ENCODE measurements at regions not wholly inside any gene's neighbourhood (a gene's known extent, or its start where the extent isn't known, plus 50 kb on each side); places are given as distances from the start of the nearest gene placed in this dataset. TPM values are rescaled to one million over a fixed set of nuclear protein-coding genes. Genes with fewer than 3 reads are reported as not detected.

DNA sequence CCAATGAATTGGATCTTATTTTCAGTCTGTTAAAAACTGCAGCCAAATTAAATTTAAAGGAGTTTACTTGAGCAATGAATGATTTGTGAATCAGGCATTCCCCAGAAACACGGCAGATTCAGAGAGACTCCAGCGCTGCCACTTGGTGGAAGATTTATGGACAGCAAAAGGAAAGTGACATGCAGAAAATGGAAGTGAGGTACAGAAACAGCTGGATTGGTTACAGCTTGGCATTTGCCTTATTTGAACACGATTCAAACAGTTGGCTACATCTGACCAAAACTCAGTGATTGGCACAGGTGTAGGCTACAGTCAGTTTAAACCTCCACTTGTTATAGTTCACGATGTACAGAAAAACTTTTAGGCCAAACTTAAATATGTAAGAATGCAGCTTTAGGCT is 257.6 kb upstream of the IMPG1 start:
- no peak for DNase-seq (ENCODE audit: low read depth)
- TF ChIP-seq, protein P1, sequence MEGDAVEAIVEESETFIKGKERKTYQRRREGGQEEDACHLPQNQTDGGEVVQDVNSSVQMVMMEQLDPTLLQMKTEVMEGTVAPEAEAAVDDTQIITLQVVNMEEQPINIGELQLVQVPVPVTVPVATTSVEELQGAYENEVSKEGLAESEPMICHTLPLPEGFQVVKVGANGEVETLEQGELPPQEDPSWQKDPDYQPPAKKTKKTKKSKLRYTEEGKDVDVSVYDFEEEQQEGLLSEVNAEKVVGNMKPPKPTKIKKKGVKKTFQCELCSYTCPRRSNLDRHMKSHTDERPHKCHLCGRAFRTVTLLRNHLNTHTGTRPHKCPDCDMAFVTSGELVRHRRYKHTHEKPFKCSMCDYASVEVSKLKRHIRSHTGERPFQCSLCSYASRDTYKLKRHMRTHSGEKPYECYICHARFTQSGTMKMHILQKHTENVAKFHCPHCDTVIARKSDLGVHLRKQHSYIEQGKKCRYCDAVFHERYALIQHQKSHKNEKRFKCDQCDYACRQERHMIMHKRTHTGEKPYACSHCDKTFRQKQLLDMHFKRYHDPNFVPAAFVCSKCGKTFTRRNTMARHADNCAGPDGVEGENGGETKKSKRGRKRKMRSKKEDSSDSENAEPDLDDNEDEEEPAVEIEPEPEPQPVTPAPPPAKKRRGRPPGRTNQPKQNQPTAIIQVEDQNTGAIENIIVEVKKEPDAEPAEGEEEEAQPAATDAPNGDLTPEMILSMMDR (IDR thresholded peaks at IDR 0.05; ENCODE audit: insufficient read depth, low read depth, low read length): no peak
- H3K4me3 ChIP-seq (ENCODE audit: low read depth, low read length): no peak overlapping the region

DNA sequence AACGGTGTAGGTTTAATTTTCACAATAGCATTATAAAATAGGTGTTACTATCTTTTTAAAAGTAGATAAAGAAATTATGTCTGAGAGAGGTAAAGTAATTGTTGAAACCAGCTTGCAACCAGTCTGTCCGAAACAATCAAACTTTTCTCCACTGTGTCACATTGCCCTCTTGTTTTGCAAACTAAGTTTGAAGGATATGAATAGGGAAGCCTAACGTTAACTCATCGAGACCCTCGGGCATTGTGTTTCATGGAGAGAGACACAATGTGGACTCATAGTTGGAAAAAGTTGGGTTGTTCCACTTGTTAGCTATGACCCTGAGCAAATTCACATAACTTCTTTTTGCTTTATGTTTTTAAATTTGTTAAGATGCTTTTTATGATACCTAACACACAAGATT is 254.4 kb upstream of the IMPG1 start:
- no peak overlapping the region for H3K4me3 ChIP-seq (ENCODE audit: low read depth, low read length)
- DNase-seq (ENCODE audit: low read depth): no peak
- TF ChIP-seq, protein P1 (IDR thresholded peaks at IDR 0.05; ENCODE audit: insufficient read depth, low read depth, low read length): no peak

Small RNA genes lying in the stretch of these regions (small RNA-seq; reads per million reads assigned to genes)
- gene AL365222.1 (not detected), gene RNU6-261P (not detected), gene RNU6-84P (not detected)
